ENCODE measurements at regions not wholly inside any gene's neighbourhood (a gene's known extent, or its start where the extent isn't known, plus 50 kb on each side); places are given as distances from the start of the nearest gene placed in this dataset.
"Not testable (repeated sequence)": the region's sequence is repeated elsewhere in the genome, so short reads cannot be mapped to it uniquely, and the experiment has no call there.

GRCh38 chr7:82609746-82610145 is 166.2 kb upstream of the CACNA2D1 start:
- ATAC-seq (ENCODE audit: low read depth) (no peak), DNase-seq (no peak)
- Mint-ChIP-seq H3K9me3 (no peaks in the 10 kb centered on the region), H3K4me3 (no peak overlapping the region), H3K4me1 (no peaks in the 10 kb centered on the region), H3K27ac (no peak overlapping the region), H3K27me3 (no peaks in the 10 kb centered on the region), H3K36me3 (no peaks in the 10 kb centered on the region)
- POLR2A ChIA-PET: no interaction called here

DNA sequence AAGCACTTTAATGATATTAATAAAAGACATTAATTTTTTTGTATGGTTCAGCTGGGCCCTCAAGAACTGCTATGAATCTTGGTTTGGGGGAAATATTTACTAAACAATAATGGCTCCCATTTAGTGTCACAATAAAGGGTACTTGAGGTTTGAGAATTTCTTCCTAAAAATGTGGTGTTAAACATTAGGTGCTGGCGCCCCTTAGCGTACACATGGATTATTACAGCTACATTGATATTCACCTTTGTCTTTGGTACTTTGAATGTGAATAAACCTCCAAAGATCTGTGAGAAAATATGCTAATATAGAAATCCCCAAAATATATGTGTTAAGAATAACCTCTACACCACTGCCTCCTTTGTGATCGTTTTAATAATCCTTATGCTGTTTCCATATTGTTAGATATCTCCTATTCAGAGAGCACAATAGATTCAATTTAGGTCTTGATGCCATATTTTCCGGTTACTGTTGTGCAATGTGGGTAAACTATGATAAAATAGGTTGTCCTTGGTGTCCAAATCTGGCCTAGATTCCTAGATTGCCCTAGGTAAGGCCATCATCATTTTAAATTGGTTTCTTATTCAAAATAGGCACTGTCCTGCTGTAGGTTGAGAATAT is 161.8 kb upstream of the CACNA2D1 start:
- POLR2A ChIA-PET: no interaction called here
- Mint-ChIP-seq H3K9me3 (no peaks in the 10 kb centered on the region), H3K4me3 (no peak overlapping the region), H3K27me3 (no peaks in the 10 kb centered on the region), H3K36me3 (no peaks in the 10 kb centered on the region), H3K4me1 (no peaks in the 10 kb centered on the region), H3K27ac (no peak overlapping the region)
- DNase-seq (no peak), ATAC-seq (ENCODE audit: low read depth) (no peak)

- H3K36me3 Mint-ChIP-seq: no peaks in the 10 kb centered on the region
These were observed 158.5 kb upstream of the CACNA2D1 start for GRCh38 chr7:82602066-82602465.

GRCh38 chr7:82600531-82600930 is 157.0 kb upstream of the CACNA2D1 start:
- no peaks in the 10 kb centered on the region for H3K27me3 Mint-ChIP-seq
- H3K4me1 Mint-ChIP-seq: no peaks in the 10 kb centered on the region
- H3K9me3 Mint-ChIP-seq: no peaks in the 10 kb centered on the region
- ATAC-seq (ENCODE audit: low read depth) (no peak), DNase-seq (no peak)
- POLR2A ChIA-PET: no interaction called here
- H3K4me3 Mint-ChIP-seq: no peak overlapping the region
- H3K27ac Mint-ChIP-seq: no peak overlapping the region
- H3K36me3 Mint-ChIP-seq: no peaks in the 10 kb centered on the region

More at GRCh38 chr7:82602066-82602465, 158.5 kb upstream of the CACNA2D1 start:
- Mint-ChIP-seq H3K9me3 (no peaks in the 10 kb centered on the region), H3K27ac (no peak overlapping the region), H3K4me1 (no peaks in the 10 kb centered on the region), H3K27me3 (no peaks in the 10 kb centered on the region), H3K4me3 (no peak overlapping the region)
- POLR2A ChIA-PET: no interaction called here
- ATAC-seq (ENCODE audit: low read depth): no peak
- no peak for DNase-seq

- ATAC-seq (ENCODE audit: low read depth): no peak
- no peaks in the 10 kb centered on the region for H3K36me3 Mint-ChIP-seq
- H3K4me1 Mint-ChIP-seq: no peaks in the 10 kb centered on the region
- no peaks in the 10 kb centered on the region for H3K9me3 Mint-ChIP-seq
- H3K27ac Mint-ChIP-seq: no peak overlapping the region
- POLR2A ChIA-PET: no interaction called here
- H3K4me3 Mint-ChIP-seq: no peak overlapping the region
- no peaks in the 10 kb centered on the region for H3K27me3 Mint-ChIP-seq
- DNase-seq: no peak
These were observed 156.3 kb upstream of the CACNA2D1 start for GRCh38 chr7:82599895-82600294.

GRCh38 chr7:82598958-82599357 is 155.4 kb upstream of the CACNA2D1 start:
- H3K27me3 Mint-ChIP-seq: no peaks in the 10 kb centered on the region
- DNase-seq (no peak), ATAC-seq (ENCODE audit: low read depth) (no peak)
- H3K36me3 Mint-ChIP-seq: no peaks in the 10 kb centered on the region
- H3K9me3 Mint-ChIP-seq: no peaks in the 10 kb centered on the region
- no peak overlapping the region for H3K4me3 Mint-ChIP-seq
- H3K27ac Mint-ChIP-seq: no peak overlapping the region
- POLR2A ChIA-PET: no interaction called here
- no peaks in the 10 kb centered on the region for H3K4me1 Mint-ChIP-seq

DNA sequence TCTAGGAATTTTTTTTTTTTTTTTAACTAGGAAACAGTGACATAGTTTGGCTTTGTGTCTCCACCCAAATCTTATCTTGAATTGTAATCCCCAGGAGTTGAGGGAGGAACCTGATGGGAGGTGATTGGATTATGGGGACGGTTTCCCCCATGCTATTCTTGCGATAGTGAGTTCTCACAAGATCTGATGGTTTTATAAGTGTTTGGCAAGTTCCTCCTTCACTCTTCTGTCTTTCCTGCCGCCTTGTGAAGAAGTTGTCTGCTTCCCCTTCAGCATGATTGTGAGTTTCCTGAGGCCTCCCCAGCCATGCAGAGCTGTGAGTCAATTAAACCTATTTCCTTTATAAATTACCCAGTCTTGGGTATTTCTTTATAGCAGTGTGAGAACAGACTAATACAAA is 152.2 kb upstream of the CACNA2D1 start:
- H3K9me3 Mint-ChIP-seq; H3K27me3 Mint-ChIP-seq; H3K36me3 Mint-ChIP-seq; DNase-seq; H3K4me3 Mint-ChIP-seq; H3K27ac Mint-ChIP-seq; H3K4me1 Mint-ChIP-seq; ATAC-seq (ENCODE audit: low read depth); POLR2A ChIA-PET: not testable (repeated sequence)

DNA sequence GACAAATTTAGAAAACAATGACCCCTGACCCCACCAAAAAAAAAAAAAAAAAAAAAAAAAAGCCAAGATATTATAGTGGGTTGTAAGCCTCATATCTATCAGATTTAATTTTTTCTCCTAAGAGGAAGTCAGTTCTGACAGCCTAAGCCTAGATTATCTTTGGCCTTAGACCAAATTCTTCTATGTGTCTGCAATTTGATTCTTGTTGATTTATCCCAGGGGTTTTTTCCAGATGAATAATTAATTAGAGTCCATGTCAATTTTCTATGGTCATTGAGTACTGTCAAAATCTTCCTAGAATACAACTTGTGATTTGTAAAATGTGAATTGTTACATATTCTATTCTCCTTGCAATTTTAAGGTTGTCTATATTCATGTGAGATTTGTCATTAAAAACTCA is 151.6 kb upstream of the CACNA2D1 start:
- Mint-ChIP-seq H3K4me3 (no peak overlapping the region), H3K27me3 (peaks cover 2% of the 10 kb centered on the region), H3K27ac (no peak overlapping the region), H3K9me3 (no peaks in the 10 kb centered on the region), H3K36me3 (no peaks in the 10 kb centered on the region), H3K4me1 (no peaks in the 10 kb centered on the region)
- POLR2A ChIA-PET: no interaction called here
- DNase-seq (no peak), ATAC-seq (ENCODE audit: low read depth) (no peak)

GRCh38 chr7:82594665-82595064 is 151.1 kb upstream of the CACNA2D1 start:
- no peak for ATAC-seq (ENCODE audit: low read depth)
- no peak for DNase-seq
- Mint-ChIP-seq H3K9me3 (no peaks in the 10 kb centered on the region), H3K36me3 (no peaks in the 10 kb centered on the region), H3K4me1 (no peaks in the 10 kb centered on the region), H3K27ac (no peak overlapping the region), H3K27me3 (peaks cover 2% of the 10 kb centered on the region), H3K4me3 (no peak overlapping the region)
- POLR2A ChIA-PET: no interaction called here

DNA sequence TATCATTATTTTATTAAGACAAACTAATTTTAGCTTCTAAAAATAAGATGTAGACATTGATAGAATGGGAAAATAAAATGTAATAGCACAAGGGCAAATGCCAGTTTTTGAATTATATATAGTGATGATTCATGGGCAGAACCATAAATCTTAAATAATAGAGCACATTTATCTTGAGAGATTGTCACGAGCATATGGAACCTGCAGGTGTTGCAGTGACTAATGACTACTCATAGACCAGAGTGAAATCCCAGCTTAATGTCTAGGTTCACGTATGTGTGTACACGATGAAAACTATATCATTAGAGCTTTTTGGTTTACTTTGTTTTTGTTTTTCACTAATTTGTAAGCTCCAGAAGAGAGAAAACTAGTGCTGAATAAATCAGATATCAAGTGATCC is 150.2 kb upstream of the CACNA2D1 start:
- POLR2A ChIA-PET: no interaction called here
- Mint-ChIP-seq H3K4me3 (no peak overlapping the region), H3K27ac (no peak overlapping the region), H3K9me3 (no peaks in the 10 kb centered on the region), H3K36me3 (no peaks in the 10 kb centered on the region), H3K4me1 (no peaks in the 10 kb centered on the region), H3K27me3 (peaks cover 6% of the 10 kb centered on the region)
- ATAC-seq (ENCODE audit: low read depth) (no peak), DNase-seq (no peak)

GRCh38 chr7:82592416-82592815 is 148.8 kb upstream of the CACNA2D1 start:
- Mint-ChIP-seq H3K4me1 (no peaks in the 10 kb centered on the region), H3K27ac (no peak overlapping the region), H3K9me3 (no peaks in the 10 kb centered on the region), H3K36me3 (no peaks in the 10 kb centered on the region), H3K4me3 (no peak overlapping the region), H3K27me3 (peaks cover 8% of the 10 kb centered on the region)
- POLR2A ChIA-PET: no interaction called here
- no peak for ATAC-seq (ENCODE audit: low read depth)
- no peak for DNase-seq

- Mint-ChIP-seq H3K9me3 (no peaks in the 10 kb centered on the region), H3K4me1 (no peaks in the 10 kb centered on the region), H3K27me3 (peaks cover 5% of the 10 kb centered on the region), H3K4me3 (no peak overlapping the region), H3K27ac (no peak overlapping the region), H3K36me3 (no peaks in the 10 kb centered on the region)
- DNase-seq: no peak
- POLR2A ChIA-PET: no interaction called here
- no peak for ATAC-seq (ENCODE audit: low read depth)
These were observed 135.5 kb upstream of the CACNA2D1 start for GRCh38 chr7:82579047-82579446.

DNA sequence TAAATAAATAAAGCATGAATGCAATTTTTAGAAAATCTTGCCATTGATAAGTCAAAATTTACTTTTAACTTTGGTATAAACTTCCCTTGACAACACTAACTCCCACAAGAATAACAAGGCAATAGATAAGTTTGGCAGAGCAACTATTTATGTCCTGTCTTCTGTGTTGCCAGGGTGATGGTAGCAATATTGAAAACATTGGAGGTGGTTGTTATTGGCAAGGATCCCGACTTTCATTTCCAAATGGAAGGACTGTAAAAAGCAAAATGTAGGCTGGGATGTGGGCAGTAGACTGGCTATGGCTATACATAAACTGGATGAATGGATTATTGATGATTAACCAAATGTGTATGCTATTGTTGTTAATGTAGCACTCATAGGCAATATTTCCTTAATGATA is 134.9 kb upstream of the CACNA2D1 start:
- H3K36me3 Mint-ChIP-seq: no peaks in the 10 kb centered on the region
- no peaks in the 10 kb centered on the region for H3K4me1 Mint-ChIP-seq
- no peaks in the 10 kb centered on the region for H3K9me3 Mint-ChIP-seq
- ATAC-seq (ENCODE audit: low read depth) (no peak), DNase-seq (no peak)
- no peak overlapping the region for H3K27ac Mint-ChIP-seq
- POLR2A ChIA-PET: no interaction called here
- H3K4me3 Mint-ChIP-seq: no peak overlapping the region
- peaks cover 6% of the 10 kb centered on the region for H3K27me3 Mint-ChIP-seq

- Mint-ChIP-seq H3K27me3 (peaks cover 2% of the 10 kb centered on the region), H3K27ac (no peak overlapping the region), H3K4me1 (peaks cover 4% of the 10 kb centered on the region), H3K4me3 (no peak overlapping the region), H3K36me3 (no peaks in the 10 kb centered on the region), H3K9me3 (no peaks in the 10 kb centered on the region)
- DNase-seq: peak; percentile 62
- POLR2A ChIA-PET: no interaction called here
- peak; percentile 82 for ATAC-seq (ENCODE audit: low read depth)
These were observed 128.8 kb upstream of the CACNA2D1 start for GRCh38 chr7:82572195-82572880.
